Panc1 (cell line): ENCODE measurements at regions not wholly inside any gene's neighbourhood (a gene's known extent, or its start where the extent isn't known, plus 50 kb on each side); places are given as distances from the start of the nearest gene placed in this dataset.
"Not testable (repeated sequence)": the region's sequence is repeated elsewhere in the genome, so short reads cannot be mapped to it uniquely, and the experiment has no call there.

Experiments used
- CTCF ChIP-seq: fragments of 450-650 bp; IDR thresholded peaks from 2 replicates; pipeline ENCODE4 v1.5.1; 2017; ENCODE audit warnings: mild to moderate bottlenecking
- POLR2AphosphoS5 ChIP-seq: IDR thresholded peaks from 2 replicates; pipeline ENCODE4 v1.6.1; 2012; ENCODE audit warnings: mild to moderate bottlenecking, low read depth, low read length, moderate library complexity
- SIN3A ChIP-seq: IDR thresholded peaks from 2 replicates; pipeline ENCODE4 v1.6.1; 2012; ENCODE audit warnings: low read depth, mild to moderate bottlenecking, low read length, moderate library complexity, borderline replicate concordance; ENCODE audit not compliant: insufficient read depth
- TCF7L2 ChIP-seq: IDR thresholded peaks from 2 replicates; pipeline ENCODE4 v1.6.1; 2011; ENCODE audit warnings: mild to moderate bottlenecking, low read depth, low read length, inconsistent platforms

- TF ChIP-seq CTCF, TCF7L2, POLR2AphosphoS5, SIN3A: not testable (repeated sequence)
Measured at GRCh38 chr15:34491488-34491887, 53.9 kb upstream of the GOLGA8A start.
